Testis (tissue), 2 donors: ENCODE measurements at regions not wholly inside any gene's neighbourhood (a gene's known extent, or its start where the extent isn't known, plus 50 kb on each side); places are given as distances from the start of the nearest gene placed in this dataset.

Experiments used
- DNase-seq: peaks from one replicate; pipeline ENCODE4 v3.0.0-alpha.2; 2019
- H3K27ac ChIP-seq, 2 donors: fragments of 200-600 bp; sonication (generic); one replicate each; pipeline ENCODE4 v1.5.1; 2019
- H3K27me3 ChIP-seq: fragments of 200-600 bp; sonication (generic); one replicate; pipeline ENCODE4 v1.5.1; 2019
- H3K36me3 ChIP-seq: fragments of 200-600 bp; sonication (generic); one replicate; pipeline ENCODE4 v1.5.1; 2017; ENCODE audit warnings: low read depth; ENCODE audit errors: missing control alignments
- H3K4me1 ChIP-seq: fragments of 200-600 bp; sonication (generic); one replicate; pipeline ENCODE4 v1.5.1; 2019
- H3K4me3 ChIP-seq, 2 donors: fragments of 200-600 bp; sonication (generic); one replicate each; pipeline ENCODE4 v1.5.1; 2017 to 2019
- H3K9me3 ChIP-seq: fragments of 200-600 bp; sonication (generic); one replicate; pipeline ENCODE4 v1.5.1; 2017
- POLR2A ChIP-seq: fragments of 450-650 bp; IDR thresholded peaks from one replicate; pipeline ENCODE4 v1.6.1; 2017; ENCODE audit warnings: antibody characterized with exemption, mild to moderate bottlenecking, moderate library complexity
- WGBS, 2 donors: methylation state at CpG; one replicate each; pipeline ENCODE4 v1.1.5; 2018; 5-methylcytosine and 5-hydroxymethylcytosine counted together
- intact Hi-C: fragments of 100-400 bp; cut with DNase I; formaldehyde crosslinking; loops from one replicate; pipeline ENCODE4 v1.15.1; 2023; ENCODE audit warnings: low total_unique reads
- TF ChIP-seq, protein P1 (sequence below), 3 experiments: fragments of 450-650 bp in 2 of 3; fragments of 200-600 bp in 1 of 3; sonication (generic) in 1 of 3; IDR thresholded peaks; one replicate each; pipeline ENCODE4 v1.5.1; 2016 to 2019; ENCODE audit warnings: antibody characterized with exemption in 3 of 3, mild to moderate bottlenecking in 2 of 3, moderate library complexity in 1 of 3

DNA sequence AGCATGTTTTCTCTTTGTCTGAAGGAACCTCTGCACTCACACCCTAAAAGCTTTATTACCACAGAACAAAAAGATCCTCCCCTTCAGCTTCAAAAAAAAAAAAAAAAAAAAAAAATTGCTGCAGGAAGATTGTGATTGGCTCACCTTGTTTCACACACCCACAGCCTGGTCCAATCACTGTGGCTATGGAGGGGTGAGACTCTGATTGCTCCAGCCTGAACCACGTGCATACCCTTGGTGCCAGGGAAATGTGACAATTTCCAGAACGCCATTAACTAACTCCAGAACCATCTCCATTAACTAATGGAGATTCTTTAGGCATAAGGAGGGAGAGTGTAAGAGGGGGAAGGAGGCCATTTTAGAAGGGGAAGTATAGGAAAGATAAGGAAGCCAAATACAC is 106.5 kb upstream of the CRBN start:
- intact Hi-C loops = no loop called here
- WGBS, 2 donors = 54 to 62% methylated on average over 2 of the region's 2 CpGs
- no peaks in the 10 kb centered on the region for H3K4me1 ChIP-seq
- no peak overlapping the region for H3K4me3 ChIP-seq
- no peaks in the 10 kb centered on the region for H3K36me3 ChIP-seq
- DNase-seq = peak; percentile 34
- no peak overlapping the region for H3K27ac ChIP-seq
- H3K27me3 ChIP-seq = no peaks in the 10 kb centered on the region
- TF ChIP-seq POLR2A = no peak
- TF ChIP-seq, protein P1, sequence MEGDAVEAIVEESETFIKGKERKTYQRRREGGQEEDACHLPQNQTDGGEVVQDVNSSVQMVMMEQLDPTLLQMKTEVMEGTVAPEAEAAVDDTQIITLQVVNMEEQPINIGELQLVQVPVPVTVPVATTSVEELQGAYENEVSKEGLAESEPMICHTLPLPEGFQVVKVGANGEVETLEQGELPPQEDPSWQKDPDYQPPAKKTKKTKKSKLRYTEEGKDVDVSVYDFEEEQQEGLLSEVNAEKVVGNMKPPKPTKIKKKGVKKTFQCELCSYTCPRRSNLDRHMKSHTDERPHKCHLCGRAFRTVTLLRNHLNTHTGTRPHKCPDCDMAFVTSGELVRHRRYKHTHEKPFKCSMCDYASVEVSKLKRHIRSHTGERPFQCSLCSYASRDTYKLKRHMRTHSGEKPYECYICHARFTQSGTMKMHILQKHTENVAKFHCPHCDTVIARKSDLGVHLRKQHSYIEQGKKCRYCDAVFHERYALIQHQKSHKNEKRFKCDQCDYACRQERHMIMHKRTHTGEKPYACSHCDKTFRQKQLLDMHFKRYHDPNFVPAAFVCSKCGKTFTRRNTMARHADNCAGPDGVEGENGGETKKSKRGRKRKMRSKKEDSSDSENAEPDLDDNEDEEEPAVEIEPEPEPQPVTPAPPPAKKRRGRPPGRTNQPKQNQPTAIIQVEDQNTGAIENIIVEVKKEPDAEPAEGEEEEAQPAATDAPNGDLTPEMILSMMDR (IDR thresholded peaks at IDR 0.05) = no peak
- H3K9me3 ChIP-seq = no peaks in the 10 kb centered on the region

DNA sequence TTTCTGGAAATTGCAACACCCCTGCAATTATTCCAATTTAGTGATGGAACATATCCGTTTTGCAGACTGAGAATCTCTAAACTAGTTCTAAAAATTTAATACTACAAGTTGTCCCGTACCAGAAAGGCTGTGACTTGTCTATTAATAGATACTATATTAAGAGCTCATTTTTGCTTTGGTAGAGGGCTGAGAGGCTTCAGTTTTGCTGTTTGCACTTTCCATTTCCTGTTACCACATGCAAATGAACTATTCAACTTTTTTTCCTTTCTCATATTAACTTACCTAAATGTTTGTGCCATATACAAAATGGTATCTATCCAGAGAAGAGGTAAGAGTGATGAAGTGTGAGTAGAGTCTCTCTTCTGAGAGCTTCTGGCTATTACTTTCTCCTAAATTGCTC is 101.5 kb upstream of the CRBN start:
- Histone ChIP-seq H3K36me3 (no peaks in the 10 kb centered on the region), H3K4me3 (no peak overlapping the region), H3K27ac (no peak overlapping the region), H3K9me3 (no peaks in the 10 kb centered on the region), H3K27me3 (no peaks in the 10 kb centered on the region), H3K4me1 (no peaks in the 10 kb centered on the region)
- DNase-seq = no peak
- intact Hi-C loops = no loop called here
- WGBS, 2 donors = 67 to 82% methylated on average over 2 of the region's 2 CpGs
- TF ChIP-seq POLR2A = no peak
- TF ChIP-seq, protein P1 (IDR thresholded peaks at IDR 0.05) = no peak

DNA sequence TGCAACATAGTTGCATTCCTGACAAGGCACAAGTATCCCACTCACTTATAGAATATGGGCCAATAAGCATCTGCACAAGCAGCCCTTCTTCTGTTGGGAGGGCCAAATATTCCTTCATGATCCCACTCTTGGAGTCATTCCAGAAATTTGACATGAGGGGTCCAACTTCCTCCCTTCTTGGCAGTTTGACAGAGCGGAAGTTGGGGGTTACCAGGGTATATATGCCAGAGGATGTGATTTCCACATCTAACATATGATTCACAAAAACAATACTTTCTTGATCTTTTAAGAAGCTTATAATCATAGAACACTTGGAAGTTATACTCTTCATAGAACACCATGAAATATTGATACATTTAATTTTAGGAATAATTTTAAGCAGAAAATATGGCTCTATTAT is 100.9 kb upstream of the CRBN start:
- Histone ChIP-seq H3K36me3 (no peaks in the 10 kb centered on the region), H3K9me3 (no peaks in the 10 kb centered on the region), H3K27ac (no peak overlapping the region), H3K4me3 (no peak overlapping the region), H3K27me3 (no peaks in the 10 kb centered on the region), H3K4me1 (no peaks in the 10 kb centered on the region)
- TF ChIP-seq POLR2A = no peak
- TF ChIP-seq, protein P1 (IDR thresholded peaks at IDR 0.05) = no peak
- intact Hi-C loops = no loop called here
- 75 to 80% methylated on average over 1 of the region's 1 CpG for WGBS, 2 donors
- no peak for DNase-seq

DNA sequence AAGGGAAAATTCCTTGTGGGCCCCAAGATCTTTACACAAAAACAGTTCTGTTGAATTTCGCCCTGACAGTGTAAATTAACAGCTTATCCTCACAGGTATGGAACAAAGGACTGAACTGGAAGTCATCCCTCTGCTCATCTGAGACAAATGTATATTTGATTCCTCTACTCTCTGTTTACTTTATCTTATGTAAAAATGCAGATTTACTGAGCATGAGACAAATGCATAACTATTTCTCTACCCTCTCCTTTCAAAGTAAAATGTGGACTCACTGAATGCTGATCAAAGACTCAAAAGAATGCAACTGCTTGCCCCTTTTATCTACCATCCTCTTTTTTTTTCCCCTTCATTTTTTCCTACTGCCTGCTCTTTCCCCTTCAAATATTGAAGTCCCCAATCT is 98.6 kb upstream of the CRBN start:
- no peak for TF ChIP-seq POLR2A
- TF ChIP-seq, protein P1 (IDR thresholded peaks at IDR 0.05) = no peak
- WGBS, 2 donors = 76 to 81% methylated on average over 1 of the region's 1 CpG
- intact Hi-C loops = no loop called here
- H3K4me3 ChIP-seq = no peak overlapping the region
- H3K27me3 ChIP-seq = no peaks in the 10 kb centered on the region
- DNase-seq = no peak
- no peaks in the 10 kb centered on the region for H3K4me1 ChIP-seq
- H3K36me3 ChIP-seq = no peaks in the 10 kb centered on the region
- no peak overlapping the region for H3K27ac ChIP-seq
- H3K9me3 ChIP-seq = no peaks in the 10 kb centered on the region

DNA sequence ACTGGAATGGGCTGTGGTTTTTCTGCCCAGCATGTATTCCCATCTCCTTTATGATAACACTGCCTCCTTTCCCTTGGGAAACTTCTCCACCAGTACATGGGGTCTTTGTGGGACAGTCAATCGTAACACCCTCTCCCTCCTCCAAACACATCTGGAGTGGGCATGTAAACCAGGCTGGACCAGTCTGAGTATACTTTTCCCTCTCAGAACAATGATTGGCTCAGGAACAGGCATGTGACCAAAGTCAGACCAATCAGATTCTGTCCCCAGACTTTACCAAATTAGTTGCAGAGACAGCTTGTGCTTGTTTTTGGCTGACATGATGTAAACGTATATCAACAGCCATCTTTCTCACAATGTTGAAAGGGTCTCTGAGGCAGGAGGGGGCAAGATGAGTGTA is 97.1 kb upstream of the CRBN start:
- Histone ChIP-seq H3K4me1 (no peaks in the 10 kb centered on the region), H3K27me3 (no peaks in the 10 kb centered on the region), H3K4me3 (no peak overlapping the region), H3K9me3 (no peaks in the 10 kb centered on the region), H3K27ac (no peak overlapping the region), H3K36me3 (no peaks in the 10 kb centered on the region)
- intact Hi-C loops = no loop called here
- whole genome bisulfite sequencing, 2 donors = 84 to 93% methylated on average over 2 of the region's 2 CpGs
- TF ChIP-seq, protein P1 (IDR thresholded peaks at IDR 0.05) = no peak
- no peak for TF ChIP-seq POLR2A
- no peak for DNase-seq
